ENCODE measurements at regions not wholly inside any gene's neighbourhood (a gene's known extent, or its start where the extent isn't known, plus 50 kb on each side); places are given as distances from the start of the nearest gene placed in this dataset.

DNA sequence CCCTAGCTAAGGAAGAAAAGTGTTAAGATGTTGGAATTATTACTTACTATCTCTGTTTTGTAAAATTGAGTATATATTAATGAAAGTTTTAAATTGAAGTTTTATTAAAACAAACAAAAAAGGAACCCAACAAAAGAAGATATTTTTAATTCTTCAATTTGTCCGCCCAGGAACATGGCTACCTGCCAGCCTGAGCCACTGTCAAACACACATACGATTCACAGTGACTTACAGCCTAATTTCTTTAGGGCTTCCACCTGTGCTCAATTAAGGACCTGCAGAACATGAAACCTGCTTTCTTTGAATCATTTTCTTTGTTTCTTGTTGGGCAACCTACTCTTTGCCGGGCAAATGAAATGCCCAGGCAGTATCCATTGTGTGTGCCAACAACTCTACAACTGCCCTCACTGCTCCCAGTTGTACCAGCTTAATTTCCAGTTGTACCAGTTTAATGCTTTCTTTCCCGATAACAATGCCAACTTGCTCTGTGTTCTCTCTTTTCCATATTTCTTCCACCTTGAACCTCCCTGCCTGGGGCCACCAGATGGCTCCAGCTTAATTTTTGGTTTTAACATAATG lies 181.7 kb downstream of the GBA3 start:
- H3K4me3 ChIP-seq, result no peak overlapping the region
- TF ChIP-seq, protein P1, sequence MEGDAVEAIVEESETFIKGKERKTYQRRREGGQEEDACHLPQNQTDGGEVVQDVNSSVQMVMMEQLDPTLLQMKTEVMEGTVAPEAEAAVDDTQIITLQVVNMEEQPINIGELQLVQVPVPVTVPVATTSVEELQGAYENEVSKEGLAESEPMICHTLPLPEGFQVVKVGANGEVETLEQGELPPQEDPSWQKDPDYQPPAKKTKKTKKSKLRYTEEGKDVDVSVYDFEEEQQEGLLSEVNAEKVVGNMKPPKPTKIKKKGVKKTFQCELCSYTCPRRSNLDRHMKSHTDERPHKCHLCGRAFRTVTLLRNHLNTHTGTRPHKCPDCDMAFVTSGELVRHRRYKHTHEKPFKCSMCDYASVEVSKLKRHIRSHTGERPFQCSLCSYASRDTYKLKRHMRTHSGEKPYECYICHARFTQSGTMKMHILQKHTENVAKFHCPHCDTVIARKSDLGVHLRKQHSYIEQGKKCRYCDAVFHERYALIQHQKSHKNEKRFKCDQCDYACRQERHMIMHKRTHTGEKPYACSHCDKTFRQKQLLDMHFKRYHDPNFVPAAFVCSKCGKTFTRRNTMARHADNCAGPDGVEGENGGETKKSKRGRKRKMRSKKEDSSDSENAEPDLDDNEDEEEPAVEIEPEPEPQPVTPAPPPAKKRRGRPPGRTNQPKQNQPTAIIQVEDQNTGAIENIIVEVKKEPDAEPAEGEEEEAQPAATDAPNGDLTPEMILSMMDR (IDR thresholded peaks at IDR 0.05), result no peak
- no peaks in the 10 kb centered on the region for H3K27me3 ChIP-seq
- DNase-seq (no peak), ATAC-seq (no peak)
- no peaks in the 10 kb centered on the region for H3K4me1 ChIP-seq
- no peaks in the 10 kb centered on the region for H3K36me3 ChIP-seq
- intact Hi-C loops (cut with DNase I), result no loop called here
- no peaks in the 10 kb centered on the region for H3K9me3 ChIP-seq
- no peak overlapping the region for H3K27ac ChIP-seq

DNA sequence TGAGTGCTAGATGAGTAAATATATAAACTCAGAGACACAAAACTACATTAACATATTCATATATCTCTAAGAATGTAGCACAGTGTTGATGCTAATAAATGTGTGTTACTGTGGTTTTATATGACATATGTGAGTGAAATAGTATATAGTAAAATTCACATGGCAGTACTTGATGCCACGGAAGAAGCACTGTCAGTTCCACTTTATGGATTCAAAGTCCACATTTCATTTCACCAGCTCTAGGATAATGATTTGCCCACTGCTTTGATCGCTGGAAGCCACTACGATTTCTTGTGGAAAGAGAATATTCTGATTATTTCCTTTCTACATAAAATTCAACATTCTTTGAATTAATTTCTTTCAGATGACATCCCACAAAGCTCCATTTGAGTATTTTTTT lies 181.2 kb downstream of the GBA3 start:
- no peak overlapping the region for H3K4me3 ChIP-seq
- H3K27ac ChIP-seq, result no peak overlapping the region
- TF ChIP-seq, protein P1 (IDR thresholded peaks at IDR 0.05), result no peak
- H3K4me1 ChIP-seq, result no peaks in the 10 kb centered on the region
- intact Hi-C loops (cut with DNase I), result no loop called here
- DNase-seq, result no peak
- no peaks in the 10 kb centered on the region for H3K9me3 ChIP-seq
- no peaks in the 10 kb centered on the region for H3K27me3 ChIP-seq
- no peak for ATAC-seq
- no peaks in the 10 kb centered on the region for H3K36me3 ChIP-seq

DNA sequence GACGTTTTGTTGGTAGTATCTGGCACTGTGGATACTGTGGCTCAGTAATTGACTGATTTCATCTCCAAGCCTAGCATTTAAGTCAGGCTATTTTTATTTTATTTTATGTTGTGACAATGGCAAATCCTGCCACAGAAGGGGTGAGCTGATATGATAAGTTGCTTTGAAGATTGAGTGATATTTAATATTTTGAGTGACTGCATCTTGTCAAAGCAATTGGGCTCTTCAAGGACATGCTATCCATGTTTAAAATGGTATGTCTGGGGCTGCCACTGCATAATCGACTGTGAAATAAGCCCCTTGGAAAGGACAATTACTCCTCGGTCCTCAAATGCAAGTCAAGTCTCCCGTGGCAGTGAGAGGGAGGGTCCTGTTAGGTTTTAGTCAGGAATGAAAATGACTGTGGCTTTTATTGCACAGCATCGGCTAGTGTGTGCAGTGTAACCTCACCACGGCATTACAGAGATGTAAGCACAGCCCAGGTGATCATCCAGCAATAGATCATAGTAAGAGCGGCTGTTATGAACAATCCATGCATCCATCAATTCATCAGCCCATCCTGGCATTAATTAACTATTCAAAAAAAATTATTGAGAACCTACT lies 178.2 kb downstream of the GBA3 start:
- intact Hi-C loops (cut with DNase I), result no loop called here
- no peaks in the 10 kb centered on the region for H3K4me1 ChIP-seq
- no peaks in the 10 kb centered on the region for H3K36me3 ChIP-seq
- DNase-seq, result no peak
- no peak overlapping the region for H3K4me3 ChIP-seq
- no peak for ATAC-seq
- no peak overlapping the region for H3K27ac ChIP-seq
- TF ChIP-seq, protein P1 (IDR thresholded peaks at IDR 0.05), result no peak
- no peaks in the 10 kb centered on the region for H3K27me3 ChIP-seq
- H3K9me3 ChIP-seq, result no peaks in the 10 kb centered on the region

DNA sequence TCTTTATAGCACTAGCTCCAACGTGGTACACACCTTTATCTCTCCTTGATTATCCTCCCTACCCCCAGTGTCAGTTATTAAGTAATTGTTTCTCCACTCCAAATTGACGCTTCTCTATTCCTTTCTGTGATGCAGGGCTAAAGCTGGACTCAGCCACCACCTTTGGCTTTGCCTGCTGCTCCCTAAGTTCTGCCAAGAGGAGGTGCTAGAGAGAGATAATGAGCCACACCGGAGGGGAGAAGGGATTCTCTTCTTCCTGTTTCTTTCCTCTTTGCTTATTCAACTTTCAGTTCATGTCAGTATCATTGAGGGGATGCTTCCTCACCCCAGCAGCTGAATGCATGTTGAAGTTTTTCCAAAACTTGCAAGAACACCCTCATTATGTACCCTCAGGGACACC lies 176.5 kb downstream of the GBA3 start:
- no peak overlapping the region for H3K4me3 ChIP-seq
- H3K4me1 ChIP-seq, result no peaks in the 10 kb centered on the region
- DNase-seq (no peak), ATAC-seq (no peak)
- H3K36me3 ChIP-seq, result no peaks in the 10 kb centered on the region
- no peaks in the 10 kb centered on the region for H3K27me3 ChIP-seq
- H3K27ac ChIP-seq, result no peak overlapping the region
- TF ChIP-seq, protein P1 (IDR thresholded peaks at IDR 0.05), result no peak
- intact Hi-C loops (cut with DNase I), result no loop called here
- no peaks in the 10 kb centered on the region for H3K9me3 ChIP-seq
